Esophagus squamous epithelium (tissue), 5 donors: ENCODE measurements at regions not wholly inside any gene's neighbourhood (a gene's known extent, or its start where the extent isn't known, plus 50 kb on each side); places are given as distances from the start of the nearest gene placed in this dataset.

Experiments
- DNase-seq: peaks from one replicate; lab custom pipeline; 2025; lab: John Stamatoyannopoulos, UW
- H3K27ac ChIP-seq, 4 donors: fragments of 200-600 bp; sonication (generic); one replicate each; pipeline ENCODE4 v1.5.1; 2016 to 2019; ENCODE audit warnings: mild to moderate bottlenecking in 1 of 4
- H3K27me3 ChIP-seq, 4 donors: fragments of 200-600 bp; sonication (generic); 1 replicate in 3 of 4; 2 replicates in 1 of 4; pipeline versions ENCODE4 v1.5.1 to v1.6.0; 2017 to 2021; ENCODE audit warnings: antibody characterized with exemption in 1 of 4
- H3K36me3 ChIP-seq, 3 donors: fragments of 200-600 bp; sonication (generic); one replicate each; pipeline ENCODE4 v1.5.1; 2016 to 2019
- H3K4me1 ChIP-seq, 3 donors: fragments of 200-600 bp; sonication (generic); one replicate each; pipeline ENCODE4 v1.5.1; 2017 to 2019
- H3K4me3 ChIP-seq, 4 donors: fragments of 200-600 bp; sonication (generic); 1 replicate in 3 of 4; 2 replicates in 1 of 4; pipeline ENCODE4 v1.5.1; 2016 to 2019; ENCODE audit warnings: mild to moderate bottlenecking in 2 of 4, moderate library complexity in 1 of 4
- H3K9me3 ChIP-seq, 3 donors: fragments of 200-600 bp; sonication (generic); one replicate each; pipeline ENCODE4 v1.5.1; 2016 to 2019
- CTCF ChIP-seq, 6 experiments: fragments of 450-650 bp in 4 of 6; fragments of 200-600 bp in 2 of 6; sonication (generic) in 2 of 6; IDR thresholded peaks; one replicate each; pipeline ENCODE4 v1.5.1; 2016 to 2019; ENCODE audit warnings: antibody characterized with exemption in 6 of 6, mild to moderate bottlenecking in 4 of 6, moderate library complexity in 4 of 6
- POLR2A ChIP-seq, 4 donors: fragments of 450-650 bp; IDR thresholded peaks; one replicate each; pipeline ENCODE4 v1.6.1; 2017; ENCODE audit warnings: antibody characterized with exemption in 4 of 4, mild to moderate bottlenecking in 4 of 4, moderate library complexity in 3 of 4
- WGBS, 2 donors: methylation state at CpG; one replicate each; pipeline ENCODE4 v1.1.5; 2018; 5-methylcytosine and 5-hydroxymethylcytosine counted together
- intact Hi-C: fragments of 100-400 bp; cut with DNase I; formaldehyde crosslinking; loops from one replicate; pipeline ENCODE4 v1.15.0; 2022
- donor health status: DM: yes; HTN: yes; CAD: no.

GRCh38 chr12:92021666-92022035 lies 124.0 kb downstream of the BTG1 start:
- H3K27ac ChIP-seq: no peak overlapping the region
- no peaks in the 10 kb centered on the region for H3K9me3 ChIP-seq
- WGBS, 2 donors: 83 to 100% methylated on average over 1 of the region's 1 CpG
- TF ChIP-seq POLR2A (IDR thresholded peaks at IDR 0.05) (no peak), CTCF (IDR thresholded peaks at IDR 0.05) (no peak)
- H3K4me3 ChIP-seq: no peak overlapping the region
- no peaks in the 10 kb centered on the region for H3K4me1 ChIP-seq
- H3K36me3 ChIP-seq: no peaks in the 10 kb centered on the region
- no peak for DNase-seq
- no peaks in the 10 kb centered on the region for H3K27me3 ChIP-seq
- intact Hi-C loops: no loop called here

- Histone ChIP-seq H3K4me1 (no peaks in the 10 kb centered on the region), H3K27ac (no peak overlapping the region), H3K9me3 (no peaks in the 10 kb centered on the region), H3K27me3 (no peaks in the 10 kb centered on the region), H3K4me3 (no peak overlapping the region), H3K36me3 (no peaks in the 10 kb centered on the region)
- 57% methylated on average over 6 of the region's 6 CpGs for WGBS, 2 donors
- DNase-seq: no peak
- intact Hi-C loops: no loop called here
- TF ChIP-seq CTCF (IDR thresholded peaks at IDR 0.05) (no peak), POLR2A (IDR thresholded peaks at IDR 0.05) (no peak)
Measured at GRCh38 chr12:92020983-92021665, 124.5 kb downstream of the BTG1 start.

GRCh38 chr12:92019491-92020277 lies 126.0 kb downstream of the BTG1 start:
- Histone ChIP-seq H3K4me3 (no peak overlapping the region), H3K9me3 (no peaks in the 10 kb centered on the region), H3K36me3 (no peaks in the 10 kb centered on the region), H3K27me3 (no peaks in the 10 kb centered on the region), H3K4me1 (no peaks in the 10 kb centered on the region), H3K27ac (no peak overlapping the region)
- no peak for DNase-seq
- intact Hi-C loops: no loop called here
- 68 to 74% methylated on average over 3 of the region's 3 CpGs for WGBS, 2 donors
- TF ChIP-seq POLR2A (IDR thresholded peaks at IDR 0.05) (no peak), CTCF (IDR thresholded peaks at IDR 0.05) (no peak)

GRCh38 chr12:92012691-92013090 lies 133.0 kb downstream of the BTG1 start:
- Histone ChIP-seq H3K27me3 (no peaks in the 10 kb centered on the region), H3K36me3 (no peaks in the 10 kb centered on the region), H3K27ac (no peak overlapping the region), H3K4me3 (no peak overlapping the region), H3K4me1 (no peaks in the 10 kb centered on the region), H3K9me3 (no peaks in the 10 kb centered on the region)
- DNase-seq: no peak
- WGBS, 2 donors: 100% methylated on average over 1 of the region's 1 CpG
- intact Hi-C loops: no loop called here
- no peak for TF ChIP-seq POLR2A (IDR thresholded peaks at IDR 0.05)
- TF ChIP-seq CTCF (IDR thresholded peaks at IDR 0.05): no peak
